ENCODE measurements at regions not wholly inside any gene's neighbourhood (a gene's known extent, or its start where the extent isn't known, plus 50 kb on each side); places are given as distances from the start of the nearest gene placed in this dataset.
A peak's percentile ranks its signal among the peaks of the same experiment; 100 is the strongest.

DNA sequence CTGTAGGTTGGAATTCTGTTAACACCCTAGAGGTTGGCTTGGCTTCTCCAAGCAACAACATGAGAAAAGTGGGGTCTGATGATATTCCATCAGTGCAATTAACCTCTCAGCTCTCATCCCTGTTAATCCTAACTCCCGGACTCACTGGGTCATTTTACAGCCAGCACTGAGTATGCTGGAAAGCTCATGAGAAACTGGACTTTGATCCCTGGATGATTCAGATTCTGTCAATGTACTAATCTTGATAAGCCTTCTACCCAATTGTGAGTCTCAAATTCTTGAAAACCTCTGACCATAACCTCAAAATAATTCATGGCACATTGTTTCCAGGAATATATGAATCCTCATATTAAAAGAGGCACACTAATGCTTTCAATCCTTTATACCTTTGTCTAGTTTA, 244.3 kb upstream of the DCAF8L1 start:
- DNase-seq (ENCODE audit: extremely low spot score): no peak
- ChIA-PET CTCF (no interaction called here), POLR2A (no interaction called here)
- TF ChIP-seq CTBP1 (IDR thresholded peaks at IDR 0.05; ENCODE audit: borderline replicate concordance): no peak
- no peak for TF ChIP-seq BHLHE40 (IDR thresholded peaks at IDR 0.05; ENCODE audit: borderline replicate concordance)
- TF ChIP-seq ZNF384 (IDR thresholded peaks at IDR 0.05): no peak
- TF ChIP-seq, protein P1, sequence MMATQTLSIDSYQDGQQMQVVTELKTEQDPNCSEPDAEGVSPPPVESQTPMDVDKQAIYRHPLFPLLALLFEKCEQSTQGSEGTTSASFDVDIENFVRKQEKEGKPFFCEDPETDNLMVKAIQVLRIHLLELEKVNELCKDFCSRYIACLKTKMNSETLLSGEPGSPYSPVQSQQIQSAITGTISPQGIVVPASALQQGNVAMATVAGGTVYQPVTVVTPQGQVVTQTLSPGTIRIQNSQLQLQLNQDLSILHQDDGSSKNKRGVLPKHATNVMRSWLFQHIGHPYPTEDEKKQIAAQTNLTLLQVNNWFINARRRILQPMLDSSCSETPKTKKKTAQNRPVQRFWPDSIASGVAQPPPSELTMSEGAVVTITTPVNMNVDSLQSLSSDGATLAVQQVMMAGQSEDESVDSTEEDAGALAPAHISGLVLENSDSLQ (IDR thresholded peaks at IDR 0.05): no peak
- no peak for TF ChIP-seq FOXM1 (IDR thresholded peaks at IDR 0.05; ENCODE audit: borderline replicate concordance)
- no peak for TF ChIP-seq LEF1 (IDR thresholded peaks at IDR 0.05; ENCODE audit: borderline replicate concordance)
- TF ChIP-seq TARDBP (IDR thresholded peaks at IDR 0.05): no peak
- no peak for TF ChIP-seq ELF4 (IDR thresholded peaks at IDR 0.05)
- no peak for TF ChIP-seq ARNT (IDR thresholded peaks at IDR 0.05)
- TF ChIP-seq SUZ12 (IDR thresholded peaks at IDR 0.05): no peak
- no peak for TF ChIP-seq FOXK2 (IDR thresholded peaks at IDR 0.05)
- TF ChIP-seq L3MBTL2 (conservative IDR thresholded peaks at IDR 0.05): no peak
- no peak for TF ChIP-seq SP1 (IDR thresholded peaks at IDR 0.05)
- no peak for TF ChIP-seq HDGF (IDR thresholded peaks at IDR 0.05; ENCODE audit: borderline replicate concordance)
- no peak for TF ChIP-seq FOXA1 (IDR thresholded peaks at IDR 0.05)

DNA sequence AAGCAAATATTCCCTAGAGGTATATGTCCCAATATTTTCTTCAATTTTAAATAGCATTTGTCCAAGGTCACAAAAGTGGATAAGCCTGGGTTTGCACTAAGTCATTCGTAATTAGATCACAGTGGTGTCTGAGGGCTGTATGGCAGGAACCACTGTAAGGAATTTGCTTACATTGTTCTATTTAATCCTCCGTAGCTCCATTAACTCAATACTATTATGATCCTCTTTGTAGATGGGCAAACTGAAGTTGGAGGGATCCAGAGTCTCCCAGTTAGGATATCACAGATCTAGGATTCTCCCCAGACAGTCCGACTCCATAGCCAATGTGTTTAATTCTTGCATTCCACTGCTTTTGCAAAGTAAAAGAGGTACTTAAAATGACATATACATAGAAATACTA, 242.7 kb upstream of the DCAF8L1 start:
- ChIA-PET POLR2A (no interaction called here), CTCF (no interaction called here)
- TF ChIP-seq BHLHE40 (IDR thresholded peaks at IDR 0.05; ENCODE audit: borderline replicate concordance) (no peak), ARNT (IDR thresholded peaks at IDR 0.05) (no peak), ZNF384 (IDR thresholded peaks at IDR 0.05) (no peak), CTBP1 (IDR thresholded peaks at IDR 0.05; ENCODE audit: borderline replicate concordance) (no peak), FOXK2 (IDR thresholded peaks at IDR 0.05) (no peak), FOXM1 (IDR thresholded peaks at IDR 0.05; ENCODE audit: borderline replicate concordance) (no peak), TARDBP (IDR thresholded peaks at IDR 0.05) (no peak), L3MBTL2 (conservative IDR thresholded peaks at IDR 0.05) (no peak), FOXA1 (IDR thresholded peaks at IDR 0.05) (no peak)
- no peak for DNase-seq (ENCODE audit: extremely low spot score)

DNA sequence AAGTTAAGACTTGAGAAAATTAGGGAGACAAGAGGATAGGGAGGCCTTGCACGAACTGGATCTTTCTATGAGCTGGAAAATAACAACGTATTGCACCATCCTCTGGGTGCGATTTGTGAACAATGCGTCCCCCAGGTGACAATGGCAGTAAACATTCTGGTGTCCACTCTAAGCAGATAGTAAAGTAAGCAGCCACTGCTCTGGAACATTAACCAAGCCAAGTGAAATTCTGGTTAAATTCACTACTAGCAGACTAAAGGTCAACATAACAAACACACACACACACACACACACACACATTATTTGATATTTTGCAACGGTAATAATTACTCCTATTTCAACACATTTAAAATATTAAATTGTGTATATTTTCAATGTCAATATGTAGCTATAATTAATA, 242.2 kb upstream of the DCAF8L1 start:
- no peak for TF ChIP-seq BHLHE40 (IDR thresholded peaks at IDR 0.05; ENCODE audit: borderline replicate concordance)
- TF ChIP-seq FOXM1 (IDR thresholded peaks at IDR 0.05; ENCODE audit: borderline replicate concordance): no peak
- CTCF ChIA-PET: no interaction called here
- no peak for DNase-seq (ENCODE audit: extremely low spot score)
- POLR2A ChIA-PET: no interaction called here

DNA sequence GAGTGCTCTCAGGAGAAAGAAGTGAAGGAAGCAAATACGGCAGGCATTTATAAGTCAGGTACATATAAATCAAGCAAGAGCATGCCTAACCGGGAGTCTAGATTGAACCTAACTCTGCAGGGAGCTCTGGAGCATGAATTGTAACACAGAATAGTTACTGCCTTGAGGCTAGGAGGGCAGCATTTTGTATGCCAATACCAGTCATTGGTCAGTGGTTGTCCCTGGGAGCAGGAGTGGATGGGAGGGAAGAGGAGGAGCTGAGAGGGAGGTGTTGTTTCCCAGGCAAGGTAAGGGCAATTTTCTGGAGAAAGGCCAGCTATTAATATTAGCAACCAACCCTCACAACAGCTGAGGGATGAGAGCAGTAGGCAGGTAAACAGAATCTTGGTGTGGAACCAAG, 224.7 kb upstream of the DCAF8L1 start:
- POLR2A ChIA-PET: no interaction called here
- TF ChIP-seq L3MBTL2 (conservative IDR thresholded peaks at IDR 0.05) (no peak), FOXK2 (IDR thresholded peaks at IDR 0.05) (no peak)
- DNase-seq (ENCODE audit: extremely low spot score): peak; percentile 9
- CTCF ChIA-PET: no interaction called here

DNA sequence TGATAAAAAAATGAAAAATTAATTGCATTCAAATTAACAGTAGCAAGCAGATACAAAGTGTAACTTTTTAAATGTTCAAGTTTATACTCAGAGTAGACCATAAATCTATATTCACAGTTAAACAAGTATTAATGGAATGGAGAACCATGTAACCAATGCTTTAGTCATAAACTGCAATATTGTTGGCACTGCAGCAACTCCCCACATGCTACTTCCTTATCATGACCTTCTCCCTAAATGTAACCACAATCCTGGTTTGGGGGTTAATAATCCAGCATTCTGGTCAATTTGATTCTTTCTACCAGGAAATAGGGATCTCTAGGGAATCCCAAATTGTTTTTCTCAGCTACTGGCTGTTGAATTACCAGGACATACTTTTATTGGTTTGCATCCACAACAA, 223.9 kb upstream of the DCAF8L1 start:
- TF ChIP-seq ARNT (IDR thresholded peaks at IDR 0.05) (no peak), FOXA1 (IDR thresholded peaks at IDR 0.05) (no peak), FOXK2 (IDR thresholded peaks at IDR 0.05) (no peak), ELF4 (IDR thresholded peaks at IDR 0.05) (no peak), L3MBTL2 (conservative IDR thresholded peaks at IDR 0.05) (no peak), LEF1 (IDR thresholded peaks at IDR 0.05; ENCODE audit: borderline replicate concordance) (no peak), SP1 (IDR thresholded peaks at IDR 0.05) (no peak), ZNF384 (IDR thresholded peaks at IDR 0.05) (no peak)
- POLR2A ChIA-PET: no interaction called here
- CTCF ChIA-PET: no interaction called here
- DNase-seq (ENCODE audit: extremely low spot score): no peak

DNA sequence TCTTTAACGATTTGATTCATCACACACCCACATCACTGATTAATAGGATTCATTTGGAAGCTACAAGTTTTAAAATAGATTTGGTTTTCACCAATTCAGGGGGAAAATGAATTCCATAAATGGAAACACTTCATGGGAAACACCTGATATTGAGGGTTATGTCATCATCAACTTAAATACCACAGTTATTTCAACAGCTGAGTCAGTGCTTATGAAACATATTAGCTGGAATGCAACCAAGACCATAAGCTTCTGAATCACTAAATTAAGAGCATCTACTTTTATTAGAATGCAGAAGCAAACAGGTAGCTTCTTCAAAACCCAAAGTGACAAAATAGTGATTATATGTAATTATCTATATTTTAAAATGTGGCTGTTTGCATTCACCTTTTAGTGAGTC, 207.8 kb upstream of the DCAF8L1 start:
- DNase-seq (ENCODE audit: extremely low spot score): no peak
- no peak for TF ChIP-seq L3MBTL2 (conservative IDR thresholded peaks at IDR 0.05)
- no peak for TF ChIP-seq FOXA1 (IDR thresholded peaks at IDR 0.05)
- no peak for TF ChIP-seq HDGF (IDR thresholded peaks at IDR 0.05; ENCODE audit: borderline replicate concordance)
- no peak for TF ChIP-seq ARNT (IDR thresholded peaks at IDR 0.05)
- TF ChIP-seq TARDBP (IDR thresholded peaks at IDR 0.05): no peak
- no peak for TF ChIP-seq SUZ12 (IDR thresholded peaks at IDR 0.05)
- no peak for TF ChIP-seq CTBP1 (IDR thresholded peaks at IDR 0.05; ENCODE audit: borderline replicate concordance)
- no peak for TF ChIP-seq LEF1 (IDR thresholded peaks at IDR 0.05; ENCODE audit: borderline replicate concordance)
- no peak for TF ChIP-seq ELF4 (IDR thresholded peaks at IDR 0.05)
- TF ChIP-seq FOXM1 (IDR thresholded peaks at IDR 0.05; ENCODE audit: borderline replicate concordance): no peak
- no peak for TF ChIP-seq SP1 (IDR thresholded peaks at IDR 0.05)
- no peak for TF ChIP-seq NFRKB (IDR thresholded peaks at IDR 0.05)
- TF ChIP-seq BHLHE40 (IDR thresholded peaks at IDR 0.05; ENCODE audit: borderline replicate concordance): no peak
- no peak for TF ChIP-seq FOXK2 (IDR thresholded peaks at IDR 0.05)
- TF ChIP-seq ZNF384 (IDR thresholded peaks at IDR 0.05): no peak
- TF ChIP-seq, protein P1 (IDR thresholded peaks at IDR 0.05): no peak
- POLR2A ChIA-PET: no interaction called here
- CTCF ChIA-PET: no interaction called here

DNA sequence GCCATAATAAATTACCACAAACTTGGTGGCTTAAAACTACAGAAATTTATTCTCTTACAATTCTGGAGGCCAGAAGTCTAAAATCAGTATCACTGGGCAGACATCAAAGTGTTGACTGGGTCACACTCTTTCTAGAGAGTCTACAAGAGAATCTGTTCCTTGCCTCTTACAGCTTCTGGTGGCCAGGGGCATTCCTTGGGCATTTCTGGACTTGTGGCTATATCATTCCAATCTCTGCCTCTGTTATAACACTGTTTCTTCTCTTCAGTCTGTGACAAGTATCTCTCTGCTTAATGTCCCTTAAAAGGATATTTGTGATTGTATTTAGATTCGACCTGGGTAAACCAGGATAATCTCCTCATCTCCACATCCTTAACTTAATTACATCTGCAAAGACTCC, 207.3 kb upstream of the DCAF8L1 start:
- no peak for DNase-seq (ENCODE audit: extremely low spot score)
- POLR2A ChIA-PET: no interaction called here
- TF ChIP-seq FOXK2 (IDR thresholded peaks at IDR 0.05): no peak
- no peak for TF ChIP-seq SP1 (IDR thresholded peaks at IDR 0.05)
- TF ChIP-seq ELF4 (IDR thresholded peaks at IDR 0.05): no peak
- TF ChIP-seq L3MBTL2 (conservative IDR thresholded peaks at IDR 0.05): no peak
- TF ChIP-seq CTBP1 (IDR thresholded peaks at IDR 0.05; ENCODE audit: borderline replicate concordance): no peak
- no peak for TF ChIP-seq ZNF384 (IDR thresholded peaks at IDR 0.05)
- no peak for TF ChIP-seq BHLHE40 (IDR thresholded peaks at IDR 0.05; ENCODE audit: borderline replicate concordance)
- no peak for TF ChIP-seq TARDBP (IDR thresholded peaks at IDR 0.05)
- TF ChIP-seq NFRKB (IDR thresholded peaks at IDR 0.05): no peak
- no peak for TF ChIP-seq FOXA1 (IDR thresholded peaks at IDR 0.05)
- TF ChIP-seq ARNT (IDR thresholded peaks at IDR 0.05): no peak
- TF ChIP-seq, protein P1 (IDR thresholded peaks at IDR 0.05): no peak
- no peak for TF ChIP-seq FOXM1 (IDR thresholded peaks at IDR 0.05; ENCODE audit: borderline replicate concordance)
- TF ChIP-seq LEF1 (IDR thresholded peaks at IDR 0.05; ENCODE audit: borderline replicate concordance): no peak
- TF ChIP-seq HDGF (IDR thresholded peaks at IDR 0.05; ENCODE audit: borderline replicate concordance): no peak
- no peak for TF ChIP-seq SUZ12 (IDR thresholded peaks at IDR 0.05)
- CTCF ChIA-PET: no interaction called here

All from HEK293T (cell line).